G401 (cell line): ENCODE measurements at regions not wholly inside any gene's neighbourhood (a gene's known extent, or its start where the extent isn't known, plus 50 kb on each side); places are given as distances from the start of the nearest gene placed in this dataset.

Source experiments
- DNase-seq: peaks from one replicate; pipeline ENCODE4 v3.0.0-alpha.2; 2015; ENCODE audit warnings: low spot score
- in situ Hi-C: cut with HindIII; loops from 2 replicates; pipeline ENCODE4 v1.10.0; 2016; ENCODE audit warnings: low sequenced_read_pairs, mixed read lengths

DNA sequence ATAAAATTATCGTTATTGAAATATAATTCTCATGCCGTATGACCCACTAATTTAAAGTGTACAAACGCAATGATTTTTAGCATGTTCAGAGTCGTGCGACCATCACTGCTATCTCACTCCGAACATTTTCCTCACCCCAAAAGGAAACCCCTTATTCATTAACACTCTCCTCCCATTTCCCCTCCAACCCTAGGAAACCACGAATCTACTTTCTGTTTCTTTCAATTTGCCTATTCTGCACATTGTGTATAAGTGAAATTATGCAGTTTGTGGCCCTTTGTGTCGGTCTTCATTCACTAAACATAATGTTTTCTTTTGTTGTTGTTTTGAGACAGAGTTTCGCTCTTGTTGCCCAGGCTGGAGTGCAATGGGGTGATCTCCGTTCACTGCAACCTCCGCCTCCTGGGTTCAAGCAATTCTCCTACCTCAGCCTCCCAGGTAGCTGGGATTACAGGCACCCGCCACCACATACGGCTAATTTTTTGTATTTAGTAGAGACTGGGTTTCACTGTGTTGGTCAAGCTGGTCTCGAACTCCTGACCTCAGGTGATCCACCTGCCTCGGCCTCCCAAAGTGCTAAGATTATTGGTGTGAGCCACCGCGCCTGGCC, 99.7 kb upstream of the ZNF217 start:
- in situ Hi-C loops = no loop called here
- no peak for DNase-seq

DNA sequence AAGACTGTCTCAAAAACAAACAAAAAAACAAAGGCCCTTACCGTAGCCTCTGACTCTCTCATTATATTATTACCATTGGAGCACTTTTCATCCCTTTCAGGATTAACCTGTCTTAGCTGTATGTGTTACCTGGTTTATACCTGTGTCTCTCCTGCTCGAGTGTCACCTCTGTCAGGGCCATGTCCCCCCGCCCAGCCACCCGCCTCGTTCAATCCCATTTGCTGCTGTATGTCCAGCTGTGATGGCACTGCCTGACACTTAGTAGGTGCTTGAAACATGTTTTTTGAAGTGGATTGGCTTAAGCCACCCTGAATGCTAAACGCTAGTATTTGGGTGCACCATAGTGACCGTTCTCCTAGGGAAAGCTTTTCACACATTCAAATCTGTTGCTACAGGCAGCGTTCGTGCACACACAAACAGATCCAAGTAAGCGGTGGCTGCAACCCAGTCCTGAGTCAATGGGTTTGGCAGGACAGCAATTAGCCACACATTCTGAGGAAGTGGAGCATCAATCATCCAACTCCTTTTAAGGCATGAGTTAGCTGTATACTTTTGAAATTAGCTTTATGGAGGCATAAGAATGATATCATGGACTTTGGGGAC, 98.9 kb upstream of the ZNF217 start:
- DNase-seq = no peak
- in situ Hi-C loops = no loop called here

DNA sequence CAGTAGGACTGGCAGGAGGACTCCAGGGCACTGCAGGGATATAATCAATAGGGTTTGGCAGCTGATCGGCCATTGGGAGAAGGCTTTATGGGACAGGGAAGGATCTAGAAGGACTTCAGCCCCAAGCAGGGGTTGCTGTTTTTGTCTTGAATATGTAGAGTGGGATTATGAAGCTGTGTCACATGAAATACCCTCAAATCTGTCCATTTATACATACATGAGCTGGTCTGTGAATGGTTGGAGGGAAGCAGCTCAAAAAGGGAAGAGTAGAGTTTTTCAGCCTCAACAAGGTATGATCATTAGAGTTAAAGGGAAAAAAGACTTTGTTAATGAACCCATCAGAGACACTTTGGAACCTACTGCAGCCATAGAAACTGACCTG, 98.2 kb upstream of the ZNF217 start:
- no peak for DNase-seq
- in situ Hi-C loops = no loop called here

DNA sequence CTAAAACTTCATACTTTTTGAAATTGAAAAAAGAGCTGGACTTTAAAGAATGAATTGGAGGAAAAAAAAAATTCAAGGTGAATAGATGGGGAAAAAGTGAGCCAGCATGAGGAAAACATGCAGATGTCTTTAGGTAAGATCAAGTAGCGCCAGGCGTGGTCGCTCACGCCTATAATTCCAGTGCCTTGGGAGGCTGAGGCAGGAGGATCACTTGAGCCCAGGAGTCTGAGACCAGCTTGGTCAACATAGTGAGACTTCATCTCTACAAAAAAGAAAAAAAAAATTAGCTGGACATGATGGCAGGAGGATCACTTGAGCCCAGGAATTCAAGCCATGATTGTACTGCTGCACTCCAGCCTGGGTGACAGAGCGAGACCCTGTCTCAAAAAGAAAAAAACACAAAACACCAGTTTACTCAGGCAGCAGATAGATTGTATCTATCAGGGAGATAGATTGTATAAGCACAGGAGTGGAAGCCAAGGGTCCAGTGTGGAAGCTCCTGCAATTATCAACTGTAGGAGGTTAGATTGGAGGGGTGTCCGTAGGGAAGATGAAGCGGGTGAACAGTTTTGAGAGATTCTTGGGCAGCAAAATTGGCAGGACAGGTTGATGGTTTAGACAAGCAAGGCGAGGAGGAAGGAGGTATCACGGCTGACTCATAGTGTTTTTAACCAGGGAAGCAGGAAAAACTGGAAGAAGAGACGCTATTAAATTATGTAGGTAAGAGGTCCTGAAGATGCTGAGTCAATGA, 97.6 kb upstream of the ZNF217 start:
- no peak for DNase-seq
- in situ Hi-C loops = no loop called here

DNA sequence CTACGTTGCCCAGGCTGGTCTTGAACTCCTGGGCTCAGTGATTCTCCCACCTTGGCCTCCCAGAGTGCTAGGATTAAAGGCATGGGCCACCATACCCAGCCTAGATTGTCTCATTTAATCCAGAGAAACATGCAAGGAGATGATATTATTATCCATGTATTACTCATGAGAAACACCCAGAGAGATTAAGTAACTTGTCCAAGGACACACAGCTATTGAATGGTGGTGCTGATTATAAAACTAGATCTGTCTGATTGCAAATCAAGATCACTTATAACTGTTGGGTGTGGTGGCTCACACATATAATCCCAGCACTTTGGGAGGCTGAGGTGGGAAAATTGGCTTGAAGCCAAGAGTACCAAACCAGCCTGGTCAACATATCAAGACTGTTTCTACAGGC, 94.4 kb upstream of the ZNF217 start:
- in situ Hi-C loops = no loop called here

DNA sequence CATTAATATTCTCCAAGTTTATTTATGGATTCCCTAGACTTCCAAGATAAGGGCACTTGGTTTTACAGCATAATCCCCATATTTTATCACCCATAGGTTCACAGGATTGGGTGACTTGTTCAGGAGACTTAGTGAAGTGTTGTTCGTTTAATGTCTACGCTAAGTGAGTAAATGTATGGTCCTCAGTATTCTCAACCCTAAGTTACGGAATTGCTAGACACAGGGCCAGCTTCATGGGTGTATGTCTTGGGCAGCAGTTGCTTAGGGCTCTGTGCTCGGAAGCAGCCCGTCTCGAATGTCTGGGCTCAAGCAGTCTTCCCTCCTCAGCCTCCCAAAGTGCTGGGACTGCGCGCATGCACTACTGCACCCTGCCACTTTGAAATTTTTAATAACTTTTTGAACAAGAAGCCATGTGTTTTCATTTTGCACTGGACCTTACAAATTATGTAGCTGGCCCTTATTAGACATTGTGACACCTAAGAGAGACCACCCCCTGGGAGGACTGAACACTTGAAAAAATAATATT, 91.5 kb upstream of the ZNF217 start:
- in situ Hi-C loops = no loop called here

More for the DNA sequence above, 94.4 kb upstream of the ZNF217 start:
- no peak for DNase-seq

DNA sequence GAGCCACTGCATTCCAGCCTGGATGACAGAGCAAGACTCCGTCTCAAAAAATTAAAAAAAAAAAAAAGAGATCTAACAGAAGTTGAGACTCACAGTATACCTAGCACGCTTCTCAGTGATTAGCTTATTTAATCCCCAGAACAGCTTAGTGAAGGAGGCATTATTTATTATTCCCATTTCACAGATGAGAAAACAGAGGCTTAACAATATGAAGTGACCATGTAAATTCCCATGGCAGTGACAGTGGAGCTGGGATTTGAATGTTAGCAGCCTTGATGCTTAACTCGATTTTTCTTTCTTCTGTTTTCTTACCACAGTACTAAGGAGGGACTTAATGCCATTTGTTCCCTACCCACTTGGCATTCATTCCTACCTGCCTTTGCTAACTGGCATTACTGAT, 89.9 kb upstream of the ZNF217 start:
- in situ Hi-C loops = no loop called here
- no peak for DNase-seq

More for the DNA sequence above, 91.5 kb upstream of the ZNF217 start:
- no peak for DNase-seq

DNA sequence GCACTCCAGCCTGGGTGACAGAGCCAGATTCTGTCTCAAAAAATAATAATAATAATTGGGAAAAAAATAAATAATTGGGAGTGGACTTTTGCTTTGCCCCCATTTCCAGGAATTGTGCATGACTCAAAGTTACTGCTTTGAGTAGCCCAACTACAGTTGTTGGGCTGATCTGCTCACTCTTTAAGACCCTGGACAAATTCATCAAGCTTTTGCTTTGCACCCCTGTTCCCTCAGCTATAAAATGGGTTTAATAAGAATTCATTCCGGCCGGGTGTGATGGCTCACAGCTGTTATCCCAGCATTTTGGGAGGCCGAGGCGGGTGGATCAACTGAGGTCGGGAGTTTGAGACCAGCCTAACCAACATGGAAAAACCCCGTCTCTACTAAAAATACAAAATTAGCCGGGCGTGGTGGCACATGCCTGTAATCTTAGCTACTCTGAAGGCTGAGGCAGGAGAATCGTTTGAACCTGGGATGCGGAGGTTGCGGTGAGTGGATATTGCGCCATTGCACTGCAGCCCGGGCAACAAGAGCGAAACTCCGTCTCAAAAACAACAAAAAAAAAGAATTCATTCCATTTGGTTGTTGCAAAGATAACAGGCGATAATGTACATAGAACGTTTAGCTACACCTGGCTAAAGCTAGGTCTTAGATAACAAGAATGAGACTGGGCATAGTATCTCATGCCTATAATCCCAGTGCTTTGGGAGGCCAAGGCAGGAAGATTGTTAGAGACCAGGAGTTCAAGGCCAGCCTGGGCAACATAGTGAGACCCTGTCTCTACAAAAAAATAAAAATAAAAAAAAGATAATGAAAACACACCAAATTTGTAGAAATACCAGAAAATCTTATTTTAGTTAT, 87.9 kb upstream of the ZNF217 start:
- in situ Hi-C loops = no loop called here
- DNase-seq = no peak

DNA sequence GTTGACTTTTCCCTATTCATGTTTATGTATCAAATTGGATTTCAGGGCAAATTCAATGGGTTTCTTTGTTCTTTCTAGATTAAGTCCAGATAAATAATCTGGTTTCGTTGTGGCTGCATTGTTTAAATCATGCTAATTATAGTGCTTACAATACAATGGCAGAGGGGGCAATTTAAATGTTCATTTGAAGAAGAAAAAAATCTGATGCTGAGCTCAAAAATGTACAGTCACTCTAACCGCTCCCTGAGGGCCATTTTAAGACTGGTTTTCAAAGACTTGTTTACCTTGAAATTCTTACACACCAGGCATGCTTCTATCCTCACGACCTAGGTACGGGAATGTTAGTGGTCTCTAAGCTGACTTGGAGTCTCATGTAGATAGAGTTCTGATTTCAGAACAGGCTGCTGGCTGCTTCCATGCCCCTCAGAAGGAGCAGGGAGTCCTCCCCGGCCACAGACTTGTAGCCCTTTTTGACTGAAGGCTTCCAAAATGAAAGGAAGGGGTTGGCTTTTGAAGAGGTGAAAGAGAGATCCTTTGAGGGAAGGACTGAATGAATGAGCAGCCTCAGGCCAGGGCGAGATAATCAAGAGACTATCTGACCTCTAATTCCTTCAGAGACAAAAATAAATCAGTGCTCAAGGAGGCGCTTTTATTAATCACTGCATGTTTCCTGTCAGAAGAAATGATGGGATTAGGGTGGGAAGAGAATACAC, 86.1 kb upstream of the ZNF217 start:
- no peak for DNase-seq
- in situ Hi-C loops = no loop called here

DNA sequence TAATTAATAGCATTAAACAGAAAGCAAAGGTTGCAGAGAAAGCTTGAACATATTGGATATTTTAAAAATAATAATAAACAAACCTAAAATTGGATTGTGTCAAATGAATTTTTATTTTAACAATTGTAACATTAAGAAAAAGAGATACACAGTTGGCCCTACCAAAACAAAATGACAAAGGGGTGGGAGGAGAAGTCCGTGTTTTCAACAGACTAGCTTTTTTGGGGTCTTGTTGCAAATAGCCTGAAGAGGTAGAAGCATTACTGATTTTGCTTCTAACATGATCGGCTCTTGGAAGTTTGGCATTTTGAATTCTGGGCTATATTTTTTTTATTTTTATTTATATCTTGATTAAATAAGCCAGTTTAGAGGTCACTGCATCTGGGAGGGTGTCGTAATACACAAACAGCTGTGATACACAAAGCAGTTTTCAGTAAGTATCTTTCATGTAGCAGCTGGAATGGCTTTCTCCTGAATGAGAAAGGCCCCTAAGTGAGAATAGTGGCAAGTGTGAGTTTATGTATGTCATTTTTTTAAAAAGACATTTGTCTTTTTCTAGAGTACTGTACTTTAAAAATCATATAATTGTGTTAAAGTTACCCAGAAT, 85.5 kb upstream of the ZNF217 start:
- in situ Hi-C loops = no loop called here

DNA sequence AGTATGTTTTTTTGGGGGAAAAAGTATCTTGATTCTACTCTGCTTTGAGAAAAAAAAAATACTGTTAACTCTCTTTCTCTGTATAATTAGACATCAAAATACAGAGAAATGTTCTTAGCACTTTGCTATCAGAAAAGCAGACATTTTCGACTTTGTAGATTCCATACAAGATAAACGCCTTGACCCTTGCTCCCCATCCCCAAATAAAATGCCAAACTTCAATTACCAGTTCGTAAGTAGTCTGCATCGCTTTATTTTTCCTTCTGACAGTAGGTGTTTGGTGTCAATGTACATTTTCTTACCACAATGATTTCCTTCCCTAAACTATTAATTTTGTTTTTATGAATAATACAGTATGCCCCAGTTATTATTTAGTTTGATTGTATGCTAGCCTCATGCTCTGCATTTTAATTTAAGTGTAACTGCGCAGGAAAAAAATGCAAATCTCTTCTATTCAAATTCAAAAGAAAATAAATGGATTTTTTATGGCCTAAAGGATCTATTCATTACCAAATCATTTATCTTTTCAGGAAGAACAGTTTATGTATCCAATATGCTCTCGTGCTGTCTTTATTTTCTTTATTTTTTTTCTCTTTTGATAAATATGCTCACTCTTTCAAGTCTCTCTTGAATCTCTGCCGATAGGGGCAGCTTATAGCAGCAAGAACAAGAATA, 84.8 kb upstream of the ZNF217 start:
- in situ Hi-C loops = no loop called here
- DNase-seq = no peak

More for the DNA sequence above, 85.5 kb upstream of the ZNF217 start:
- DNase-seq = no peak

DNA sequence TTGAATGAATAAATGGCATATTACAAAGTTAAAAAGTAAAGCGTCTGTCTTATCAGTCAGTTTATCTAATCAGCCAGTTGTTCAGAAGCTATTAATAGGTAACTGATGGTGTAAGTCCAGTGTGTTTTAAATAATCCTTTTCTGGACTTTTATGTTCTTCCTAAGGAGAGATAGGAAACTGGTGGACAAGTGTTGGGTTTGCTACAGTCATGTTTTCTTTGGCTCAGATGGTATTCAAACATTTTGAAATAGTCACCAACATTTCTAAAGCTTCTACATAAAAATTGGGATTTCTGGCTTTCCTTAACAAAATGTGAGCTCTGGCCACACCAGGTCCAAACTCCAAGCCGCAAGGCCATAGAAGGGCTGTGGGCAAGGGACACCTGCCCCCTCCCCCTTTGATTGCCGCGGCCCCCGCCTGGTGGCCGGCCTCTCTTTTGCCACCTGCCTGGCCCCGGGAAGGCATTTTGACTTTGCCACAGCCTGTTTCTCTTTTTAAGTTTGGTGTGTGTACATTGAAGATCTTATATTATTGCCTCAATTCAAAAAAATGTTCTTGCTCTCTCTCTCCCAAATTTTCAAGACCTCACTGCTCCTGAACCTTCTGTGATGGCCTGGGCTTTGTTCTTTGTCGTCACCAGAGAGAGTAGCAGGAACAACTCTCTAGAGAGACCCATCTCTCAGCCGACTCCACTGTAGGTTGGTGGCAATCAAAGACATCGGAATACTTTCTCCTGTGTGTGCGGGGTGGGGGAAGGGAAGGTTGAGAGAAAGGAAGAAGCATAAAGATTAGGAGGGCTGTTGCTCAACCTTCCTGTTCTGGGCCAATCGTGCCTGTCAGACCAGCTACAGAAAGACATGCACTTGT, 84.0 kb upstream of the ZNF217 start:
- in situ Hi-C loops = no loop called here
- no peak for DNase-seq

DNA sequence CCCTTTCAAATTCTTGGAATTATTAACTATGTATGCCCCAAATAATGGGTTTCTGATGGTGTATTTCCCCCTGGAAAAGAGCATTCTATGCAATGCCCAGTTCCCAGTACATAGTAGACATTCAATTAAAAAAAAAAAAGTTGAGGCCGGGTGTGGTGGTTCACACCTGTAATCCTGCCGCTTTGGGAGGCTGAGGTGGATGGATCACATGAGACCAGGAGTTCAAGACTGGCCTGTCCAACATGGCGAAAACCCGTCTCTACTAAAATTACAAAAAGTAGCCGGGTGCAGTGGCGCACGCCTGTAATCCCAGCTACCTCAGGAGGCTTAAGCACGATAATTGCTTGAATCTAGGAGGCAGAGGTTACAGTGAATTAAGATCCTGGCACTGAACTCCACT, 83.3 kb upstream of the ZNF217 start:
- in situ Hi-C loops = no loop called here

DNA sequence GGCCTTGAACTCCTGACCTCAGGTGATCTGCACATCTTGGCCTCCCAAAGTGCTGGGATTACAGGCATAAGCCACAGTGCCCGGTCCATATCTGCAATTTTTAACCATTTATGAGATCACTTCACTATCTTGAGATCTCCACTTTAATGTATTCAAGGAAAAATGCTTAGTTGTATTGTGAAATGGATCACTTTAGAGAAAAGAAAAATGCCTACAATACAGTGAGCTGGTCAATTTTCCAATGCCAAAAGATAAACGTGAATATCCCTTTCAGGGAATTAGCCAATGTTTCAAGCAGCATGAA, 82.8 kb upstream of the ZNF217 start:
- in situ Hi-C loops = no loop called here
- no peak for DNase-seq

More for the DNA sequence above, 83.3 kb upstream of the ZNF217 start:
- no peak for DNase-seq

DNA sequence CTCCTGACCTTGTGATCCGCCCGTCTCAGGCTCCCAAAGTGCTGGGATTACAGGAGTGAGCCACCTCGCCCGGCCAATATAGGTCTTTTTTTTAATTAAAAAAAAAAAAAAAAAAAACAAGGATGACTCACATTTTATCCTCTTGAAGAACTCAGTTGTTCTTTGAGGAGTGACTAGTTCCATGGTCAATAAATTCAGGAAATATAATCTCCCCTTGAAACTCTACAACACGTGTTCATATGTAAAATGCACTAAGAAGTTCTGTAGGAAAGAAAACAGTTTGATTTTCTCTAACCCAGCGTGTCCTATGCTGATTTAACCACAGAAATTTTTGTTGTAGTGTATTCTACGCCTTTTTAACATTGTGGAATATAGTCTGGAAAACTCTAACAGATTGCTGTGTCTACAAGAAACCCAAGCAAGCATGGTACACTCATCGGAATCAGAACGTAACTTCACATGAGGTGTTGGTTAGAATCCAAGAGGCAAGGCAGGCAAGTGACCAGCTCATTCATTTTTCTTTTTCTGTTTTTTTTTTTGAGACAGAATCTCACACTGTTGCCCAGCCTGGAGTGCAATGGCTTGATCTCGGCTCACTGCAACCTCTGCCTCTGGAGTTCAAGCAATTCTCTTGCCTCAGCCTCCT, 79.0 kb upstream of the ZNF217 start:
- in situ Hi-C loops = no loop called here
- DNase-seq = no peak

DNA sequence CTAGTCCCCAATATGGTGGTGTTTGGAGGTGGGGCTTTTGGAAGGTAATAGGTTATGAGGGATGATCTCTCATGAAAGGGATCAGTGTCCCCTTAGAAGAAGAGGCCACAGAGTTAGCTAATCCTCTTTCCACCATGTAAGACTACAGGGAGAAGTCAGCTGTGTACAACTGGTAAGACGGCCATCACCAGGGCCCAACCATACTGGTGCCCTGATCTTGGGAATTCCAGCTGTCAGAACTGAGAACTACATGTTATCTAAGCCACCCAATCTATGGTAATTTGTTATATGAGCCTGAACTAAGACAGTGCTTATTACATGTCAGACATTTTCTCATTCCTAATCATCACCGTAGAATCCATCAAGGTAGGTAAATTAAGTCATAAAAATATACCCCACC, 77.7 kb upstream of the ZNF217 start:
- in situ Hi-C loops = no loop called here

More for the DNA sequence above, 77.7 kb upstream of the ZNF217 start:
- DNase-seq = no peak
